HCT116 (cell line): ENCODE measurements at regions not wholly inside any gene's neighbourhood (a gene's known extent, or its start where the extent isn't known, plus 50 kb on each side); places are given as distances from the start of the nearest gene placed in this dataset.

Source experiments
- EZH2 ChIP-seq: fragments of 200-600 bp; sonication (generic); IDR thresholded peaks from 2 replicates; pipeline ENCODE4 v1.6.1; 2017; ENCODE audit warnings: antibody characterized with exemption, mixed run types
- EZH2phosphoT487 ChIP-seq: fragments of 200-600 bp; IDR thresholded peaks from 2 replicates; pipeline ENCODE4 v1.6.1; 2018; ENCODE audit warnings: antibody characterized with exemption, borderline replicate concordance
- POLR2AphosphoS5 ChIP-seq: IDR thresholded peaks from 2 replicates; pipeline ENCODE4 v1.6.1; 2011; ENCODE audit warnings: mild to moderate bottlenecking, low read depth, low read length, moderate library complexity
- RAD21 ChIP-seq: IDR thresholded peaks from 2 replicates; pipeline ENCODE4 v1.6.1; 2012; ENCODE audit warnings: low read depth, mild to moderate bottlenecking
- SP1 ChIP-seq: IDR thresholded peaks from 2 replicates; pipeline ENCODE4 v1.6.1; 2012; ENCODE audit warnings: low read depth
- ZNF274 ChIP-seq: fragments of 200-500 bp; sonication (Bioruptor generic); IDR thresholded peaks from 2 replicates; pipeline ENCODE4 v1.6.1; 2014; ENCODE audit warnings: mild to moderate bottlenecking, low read depth, low read length, inconsistent platforms
- TF ChIP-seq, protein P1 (sequence below): IDR thresholded peaks from 2 replicates; pipeline ENCODE4 v1.6.1; 2012; ENCODE audit warnings: low read depth
- TF ChIP-seq, protein P2 (sequence below), 3 experiments: fragments of 200-600 bp in 1 of 3; sonication (generic) in 1 of 3; IDR thresholded peaks in 2 of 3; conservative IDR thresholded peaks in 1 of 3; 2 replicates each; pipeline ENCODE4 v1.5.1; 2012 to 2017; ENCODE audit warnings: low read depth in 2 of 3, low read length in 2 of 3, antibody characterized with exemption in 1 of 3, borderline replicate concordance in 1 of 3, control low read depth in 1 of 3, mild to moderate bottlenecking in 1 of 3, mixed read lengths in 1 of 3, mixed run types in 1 of 3, moderate library complexity in 1 of 3; ENCODE audit not compliant: insufficient read depth in 1 of 3

DNA sequence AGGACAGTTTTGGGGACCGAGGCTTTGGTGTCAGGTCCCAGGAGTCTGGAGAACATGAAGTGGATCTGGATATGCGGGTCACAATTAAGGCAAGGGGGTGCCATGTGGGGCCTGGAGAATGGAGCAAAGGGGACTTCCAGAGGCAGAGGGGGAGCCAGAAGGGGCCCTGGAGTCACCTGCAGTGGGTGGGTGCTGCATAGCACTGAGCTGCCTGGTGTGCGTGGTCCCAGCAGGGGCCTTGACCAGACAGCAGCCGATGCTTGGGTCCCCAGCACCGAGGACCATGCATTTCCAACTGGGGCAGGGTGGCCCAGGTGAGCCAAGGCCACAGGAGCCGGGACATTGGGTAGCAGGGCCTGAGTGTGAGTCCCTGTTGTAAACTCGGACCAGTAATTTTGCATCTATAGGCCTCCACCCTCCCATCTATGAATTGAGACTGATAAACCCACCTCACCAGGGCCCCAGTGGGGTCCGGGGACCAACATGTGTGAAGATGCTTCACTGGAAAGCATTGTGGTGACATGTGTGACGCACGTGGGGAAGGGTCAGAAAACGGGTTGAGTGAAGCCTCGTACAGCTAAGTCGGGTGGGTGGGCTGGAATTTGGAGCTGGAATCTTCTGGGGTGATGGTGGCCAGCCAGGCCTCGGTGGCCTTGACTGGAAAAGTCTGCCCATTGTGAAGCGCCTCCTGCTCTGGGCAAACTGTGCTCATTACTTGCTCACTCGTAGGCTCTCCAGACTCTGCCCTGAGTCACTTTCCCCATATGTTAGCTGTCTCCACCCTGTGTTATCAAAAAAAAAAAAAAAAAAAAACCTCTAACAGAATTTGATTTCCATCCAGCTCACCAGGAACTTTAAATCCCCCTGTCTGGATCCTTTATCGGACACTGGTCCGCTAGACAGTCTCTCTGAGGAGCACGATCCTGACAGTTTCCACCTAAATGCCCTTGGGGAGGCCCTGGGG, 90.5 kb upstream of the ZNF469 start:
- TF ChIP-seq RAD21 (no peak), POLR2AphosphoS5 (no peak), ZNF274 (no peak), EZH2phosphoT487 (no peak), EZH2 (no peak), SP1 (no peak)
- TF ChIP-seq, protein P1, sequence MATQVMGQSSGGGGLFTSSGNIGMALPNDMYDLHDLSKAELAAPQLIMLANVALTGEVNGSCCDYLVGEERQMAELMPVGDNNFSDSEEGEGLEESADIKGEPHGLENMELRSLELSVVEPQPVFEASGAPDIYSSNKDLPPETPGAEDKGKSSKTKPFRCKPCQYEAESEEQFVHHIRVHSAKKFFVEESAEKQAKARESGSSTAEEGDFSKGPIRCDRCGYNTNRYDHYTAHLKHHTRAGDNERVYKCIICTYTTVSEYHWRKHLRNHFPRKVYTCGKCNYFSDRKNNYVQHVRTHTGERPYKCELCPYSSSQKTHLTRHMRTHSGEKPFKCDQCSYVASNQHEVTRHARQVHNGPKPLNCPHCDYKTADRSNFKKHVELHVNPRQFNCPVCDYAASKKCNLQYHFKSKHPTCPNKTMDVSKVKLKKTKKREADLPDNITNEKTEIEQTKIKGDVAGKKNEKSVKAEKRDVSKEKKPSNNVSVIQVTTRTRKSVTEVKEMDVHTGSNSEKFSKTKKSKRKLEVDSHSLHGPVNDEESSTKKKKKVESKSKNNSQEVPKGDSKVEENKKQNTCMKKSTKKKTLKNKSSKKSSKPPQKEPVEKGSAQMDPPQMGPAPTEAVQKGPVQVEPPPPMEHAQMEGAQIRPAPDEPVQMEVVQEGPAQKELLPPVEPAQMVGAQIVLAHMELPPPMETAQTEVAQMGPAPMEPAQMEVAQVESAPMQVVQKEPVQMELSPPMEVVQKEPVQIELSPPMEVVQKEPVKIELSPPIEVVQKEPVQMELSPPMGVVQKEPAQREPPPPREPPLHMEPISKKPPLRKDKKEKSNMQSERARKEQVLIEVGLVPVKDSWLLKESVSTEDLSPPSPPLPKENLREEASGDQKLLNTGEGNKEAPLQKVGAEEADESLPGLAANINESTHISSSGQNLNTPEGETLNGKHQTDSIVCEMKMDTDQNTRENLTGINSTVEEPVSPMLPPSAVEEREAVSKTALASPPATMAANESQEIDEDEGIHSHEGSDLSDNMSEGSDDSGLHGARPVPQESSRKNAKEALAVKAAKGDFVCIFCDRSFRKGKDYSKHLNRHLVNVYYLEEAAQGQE = no peak
- TF ChIP-seq, protein P2, sequence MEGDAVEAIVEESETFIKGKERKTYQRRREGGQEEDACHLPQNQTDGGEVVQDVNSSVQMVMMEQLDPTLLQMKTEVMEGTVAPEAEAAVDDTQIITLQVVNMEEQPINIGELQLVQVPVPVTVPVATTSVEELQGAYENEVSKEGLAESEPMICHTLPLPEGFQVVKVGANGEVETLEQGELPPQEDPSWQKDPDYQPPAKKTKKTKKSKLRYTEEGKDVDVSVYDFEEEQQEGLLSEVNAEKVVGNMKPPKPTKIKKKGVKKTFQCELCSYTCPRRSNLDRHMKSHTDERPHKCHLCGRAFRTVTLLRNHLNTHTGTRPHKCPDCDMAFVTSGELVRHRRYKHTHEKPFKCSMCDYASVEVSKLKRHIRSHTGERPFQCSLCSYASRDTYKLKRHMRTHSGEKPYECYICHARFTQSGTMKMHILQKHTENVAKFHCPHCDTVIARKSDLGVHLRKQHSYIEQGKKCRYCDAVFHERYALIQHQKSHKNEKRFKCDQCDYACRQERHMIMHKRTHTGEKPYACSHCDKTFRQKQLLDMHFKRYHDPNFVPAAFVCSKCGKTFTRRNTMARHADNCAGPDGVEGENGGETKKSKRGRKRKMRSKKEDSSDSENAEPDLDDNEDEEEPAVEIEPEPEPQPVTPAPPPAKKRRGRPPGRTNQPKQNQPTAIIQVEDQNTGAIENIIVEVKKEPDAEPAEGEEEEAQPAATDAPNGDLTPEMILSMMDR (IDR thresholded peaks at IDR 0.05 in 2 of 3, conservative IDR thresholded peaks at IDR 0.05 in 1 of 3; ENCODE audit: borderline replicate concordance in 1 of 3, insufficient read depth in 1 of 3, low read depth in 2 of 3, low read length in 2 of 3) = no peak
